ENCODE measurements at regions not wholly inside any gene's neighbourhood (a gene's known extent, or its start where the extent isn't known, plus 50 kb on each side); places are given as distances from the start of the nearest gene placed in this dataset.
"Not testable (repeated sequence)": the region's sequence is repeated elsewhere in the genome, so short reads cannot be mapped to it uniquely, and the experiment has no call there.

GRCh38 chr6:154638369-154638768, 94.8 kb upstream of the SCAF8 start:
- H3K36me3 ChIP-seq (ENCODE audit: control insufficient read depth, insufficient read depth, low read length), result no peaks in the 10 kb centered on the region
- DNase-seq (ENCODE audit: low read depth), result no peak
- no peak overlapping the region for H3K4me3 ChIP-seq (ENCODE audit: low read depth, low read length)
- H3K27me3 ChIP-seq (ENCODE audit: control insufficient read depth, insufficient read depth, low read length), result no peaks in the 10 kb centered on the region
- no peak for FAIRE-seq
- TF ChIP-seq CTCF (IDR thresholded peaks at IDR 0.05; ENCODE audit: insufficient read depth, low read length, severe bottlenecking), result no peak

GRCh38 chr6:154639196-154639595, 94.0 kb upstream of the SCAF8 start:
- FAIRE-seq; H3K27me3 ChIP-seq (ENCODE audit: control insufficient read depth, insufficient read depth, low read length); H3K36me3 ChIP-seq (ENCODE audit: control insufficient read depth, insufficient read depth, low read length); DNase-seq (ENCODE audit: low read depth); H3K4me3 ChIP-seq (ENCODE audit: low read depth, low read length): not testable (repeated sequence)

GRCh38 chr6:154648188-154648887, 84.9 kb upstream of the SCAF8 start:
- TF ChIP-seq CTCF (IDR thresholded peaks at IDR 0.05; ENCODE audit: insufficient read depth, low read length, severe bottlenecking), result no peak
- H3K4me3 ChIP-seq (ENCODE audit: low read depth, low read length), result no peak overlapping the region
- no peaks in the 10 kb centered on the region for H3K36me3 ChIP-seq (ENCODE audit: control insufficient read depth, insufficient read depth, low read length)
- DNase-seq (ENCODE audit: low read depth), result no peak
- H3K27me3 ChIP-seq (ENCODE audit: control insufficient read depth, insufficient read depth, low read length), result no peaks in the 10 kb centered on the region
- FAIRE-seq, result no peak

GRCh38 chr6:154648888-154649205, 84.4 kb upstream of the SCAF8 start:
- no peak for TF ChIP-seq CTCF (IDR thresholded peaks at IDR 0.05; ENCODE audit: insufficient read depth, low read length, severe bottlenecking)
- H3K36me3 ChIP-seq (ENCODE audit: control insufficient read depth, insufficient read depth, low read length), result no peaks in the 10 kb centered on the region
- no peak overlapping the region for H3K4me3 ChIP-seq (ENCODE audit: low read depth, low read length)
- FAIRE-seq (no peak), DNase-seq (ENCODE audit: low read depth) (peak; percentile 12)
- H3K27me3 ChIP-seq (ENCODE audit: control insufficient read depth, insufficient read depth, low read length), result no peaks in the 10 kb centered on the region

GRCh38 chr6:154649721-154650120, 83.5 kb upstream of the SCAF8 start:
- Histone ChIP-seq H3K36me3 (ENCODE audit: control insufficient read depth, insufficient read depth, low read length) (no peaks in the 10 kb centered on the region), H3K27me3 (ENCODE audit: control insufficient read depth, insufficient read depth, low read length) (no peaks in the 10 kb centered on the region), H3K4me3 (ENCODE audit: low read depth, low read length) (no peak overlapping the region)
- DNase-seq (ENCODE audit: low read depth), result peak; percentile 54
- no peak for TF ChIP-seq CTCF (IDR thresholded peaks at IDR 0.05; ENCODE audit: insufficient read depth, low read length, severe bottlenecking)
- no peak for FAIRE-seq

- no peak for FAIRE-seq
- no peaks in the 10 kb centered on the region for H3K27me3 ChIP-seq (ENCODE audit: control insufficient read depth, insufficient read depth, low read length)
- TF ChIP-seq CTCF (IDR thresholded peaks at IDR 0.05; ENCODE audit: insufficient read depth, low read length, severe bottlenecking), result no peak
- H3K36me3 ChIP-seq (ENCODE audit: control insufficient read depth, insufficient read depth, low read length), result no peaks in the 10 kb centered on the region
- DNase-seq (ENCODE audit: low read depth), result no peak
- no peak overlapping the region for H3K4me3 ChIP-seq (ENCODE audit: low read depth, low read length)
Observed at GRCh38 chr6:154650351-154650750, 82.9 kb upstream of the SCAF8 start.

Measured in bronchial epithelial cell (primary cell).